LNCaP clone FGC (cell line): ENCODE measurements at regions not wholly inside any gene's neighbourhood (a gene's known extent, or its start where the extent isn't known, plus 50 kb on each side); places are given as distances from the start of the nearest gene placed in this dataset.
A peak's percentile ranks its signal among the peaks of the same experiment; 100 is the strongest.

Experiments used
- DNase-seq: peaks from one replicate; pipeline ENCODE4 v3.0.0-alpha.2; 2011; ENCODE audit warnings: low read depth
- H3K4me3 ChIP-seq: 2 replicates; pipeline ENCODE4 v1.5.1; 2011; ENCODE audit warnings: mild to moderate bottlenecking, low read depth, low read length, control low read depth
- CTCF ChIP-seq: IDR thresholded peaks from 2 replicates; pipeline ENCODE4 v1.5.1; 2012; ENCODE audit warnings: mild to moderate bottlenecking; ENCODE audit not compliant: control insufficient read depth, insufficient read depth; ENCODE audit errors: extremely low read depth

GRCh38 chr2:195296490-195296889 lies 360.5 kb upstream of the SLC39A10 start:
- no peak overlapping the region for H3K4me3 ChIP-seq
- no peak for TF ChIP-seq CTCF
- no peak for DNase-seq

- H3K4me3 ChIP-seq = no peak overlapping the region
- TF ChIP-seq CTCF = no peak
- no peak for DNase-seq
Measured at GRCh38 chr2:195289081-195289480, 367.9 kb upstream of the SLC39A10 start.

DNA sequence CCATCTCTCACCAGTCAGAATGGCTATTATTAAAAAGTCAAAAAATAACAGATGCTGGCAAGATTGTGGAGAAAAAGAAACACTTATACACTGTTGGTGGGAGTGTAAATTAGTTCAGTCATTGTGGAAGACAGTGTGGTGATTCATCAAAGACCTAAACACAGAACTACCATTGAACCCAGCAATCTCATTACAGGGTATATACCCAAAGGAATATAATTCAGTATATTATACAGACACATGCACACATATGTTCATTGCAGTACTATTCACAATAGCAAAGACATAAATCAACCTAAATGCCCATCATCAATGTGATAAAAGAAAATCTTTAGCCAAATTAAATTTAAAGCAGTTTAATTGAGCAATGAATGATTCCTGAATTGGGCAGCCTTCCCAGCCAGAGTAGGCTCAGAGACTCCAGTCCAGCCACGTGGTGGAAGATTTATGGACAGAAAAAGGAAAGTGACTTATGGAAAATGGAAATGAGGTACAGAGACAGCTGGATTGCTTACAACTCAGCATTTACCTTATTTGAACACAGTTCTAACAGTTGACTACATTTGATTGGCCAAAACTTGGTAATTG lies 377.1 kb upstream of the SLC39A10 start:
- no peak for TF ChIP-seq CTCF
- no peak for DNase-seq
- no peak overlapping the region for H3K4me3 ChIP-seq

DNA sequence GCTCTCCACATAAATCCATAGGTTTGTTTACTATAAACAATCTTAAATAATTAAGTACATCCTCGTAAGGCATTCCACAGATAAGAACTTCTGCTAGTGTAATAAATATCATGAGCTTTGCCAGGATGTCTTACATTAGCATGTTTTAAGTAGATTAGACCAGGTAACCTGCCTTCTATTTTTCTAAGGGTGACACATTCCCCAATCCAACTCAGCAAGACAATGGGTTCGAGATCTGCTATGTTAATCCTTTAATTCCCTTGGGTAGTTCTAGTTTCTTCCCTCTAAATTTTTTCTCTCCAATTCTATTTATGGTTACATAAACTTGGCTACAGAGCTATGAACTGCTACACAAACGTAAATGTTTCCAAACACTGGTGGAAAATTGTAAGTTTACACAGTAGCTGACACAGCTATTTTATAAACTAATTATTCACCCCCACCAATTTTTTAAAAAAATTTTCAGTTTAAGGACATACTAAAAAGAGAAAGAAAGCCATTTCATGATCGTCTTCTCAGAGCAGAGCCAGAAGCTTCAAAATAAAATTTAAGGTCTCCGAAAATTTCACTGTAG lies 386.5 kb upstream of the SLC39A10 start:
- H3K4me3 ChIP-seq = no peak overlapping the region
- no peak for DNase-seq
- no peak for TF ChIP-seq CTCF

DNA sequence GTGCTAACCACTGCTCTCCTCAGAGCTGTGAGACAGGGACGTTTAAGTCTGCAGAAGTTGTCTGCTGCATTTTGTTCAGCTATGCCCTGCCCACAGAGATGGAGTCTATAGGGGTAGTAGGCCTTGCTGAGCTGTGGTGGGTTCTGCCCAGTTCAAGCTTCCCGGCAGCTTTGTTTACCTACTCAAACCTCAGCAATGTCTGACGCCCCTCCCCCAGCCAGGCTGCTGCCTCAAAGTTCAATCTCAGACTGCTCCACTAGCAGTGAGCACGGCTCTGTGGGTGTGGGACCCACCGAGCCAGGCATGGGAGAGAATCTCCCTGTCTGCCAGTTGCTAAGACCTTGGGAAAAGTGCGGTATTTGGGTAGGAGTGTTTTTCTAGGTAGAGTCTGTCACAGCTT lies 387.8 kb upstream of the SLC39A10 start:
- DNase-seq = no peak
- no peak overlapping the region for H3K4me3 ChIP-seq
- no peak for TF ChIP-seq CTCF

DNA sequence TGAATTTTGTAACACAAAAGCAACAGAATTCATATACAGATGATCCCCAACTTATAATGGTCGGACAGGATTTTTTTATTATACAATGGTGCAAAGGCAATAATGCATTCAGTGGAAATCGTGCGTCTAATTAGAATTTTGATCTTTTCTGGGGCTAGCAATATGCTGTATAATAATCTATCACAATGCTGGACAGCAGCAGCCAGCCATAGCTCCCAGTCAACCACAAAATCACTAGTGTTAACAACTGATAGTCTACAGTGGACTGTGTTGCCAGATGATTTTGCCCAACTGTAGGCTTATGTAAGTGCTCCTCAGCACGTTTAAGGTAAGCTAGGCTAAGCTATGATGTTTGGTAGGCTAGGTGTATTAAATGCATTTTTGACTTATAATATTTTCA lies 399.0 kb upstream of the SLC39A10 start:
- no peak overlapping the region for H3K4me3 ChIP-seq
- no peak for TF ChIP-seq CTCF
- DNase-seq = no peak

DNA sequence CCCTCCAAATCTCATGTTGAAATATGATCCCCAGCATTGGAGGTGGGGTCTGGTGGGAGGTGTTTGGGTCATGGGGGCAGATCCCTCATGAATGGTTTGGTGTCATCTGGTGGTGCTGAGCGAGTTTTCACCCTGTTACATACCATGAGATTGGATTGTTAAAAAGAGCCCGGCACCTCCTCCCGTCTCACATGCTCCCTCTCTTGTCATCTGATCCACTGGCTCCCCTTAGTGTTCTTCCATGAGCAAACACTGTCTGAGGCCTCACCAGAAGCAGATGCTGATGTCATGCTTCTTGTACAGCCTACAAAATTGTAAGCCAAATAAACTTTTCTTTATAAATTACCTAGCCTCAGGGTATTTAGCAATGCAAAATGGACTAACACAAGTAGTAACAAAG lies 405.0 kb upstream of the SLC39A10 start:
- no peak overlapping the region for H3K4me3 ChIP-seq
- no peak for TF ChIP-seq CTCF
- peak; percentile 2 for DNase-seq
